RWPE2 (cell line): ENCODE measurements at regions not wholly inside any gene's neighbourhood (a gene's known extent, or its start where the extent isn't known, plus 50 kb on each side); places are given as distances from the start of the nearest gene placed in this dataset.

Experiments used
- ATAC-seq: fragments of 200-7000 bp; cut with Tn5 transposase; 3 replicates; pipeline ENCODE4 v1.9.1; 2021; ENCODE audit warnings: low read depth
- DNase-seq: peaks from one replicate; pipeline ENCODE4 v3.0.0-alpha.2; 2020; ENCODE audit warnings: low spot score
- H3K27ac ChIP-seq: fragments of 450-650 bp; 2 replicates; pipeline ENCODE4 v1.5.1; 2017; ENCODE audit warnings: mild to moderate bottlenecking; ENCODE audit not compliant: poor library complexity, severe bottlenecking
- H3K27me3 ChIP-seq: fragments of 250-450 bp; sonication (Bioruptor Pico); 2 replicates; pipeline ENCODE4 v1.5.1; 2021; ENCODE audit warnings: mild to moderate bottlenecking, moderate library complexity; ENCODE audit not compliant: insufficient read depth, poor library complexity, severe bottlenecking
- H3K36me3 ChIP-seq: fragments of 250-450 bp; sonication (Bioruptor Pico); 2 replicates; pipeline ENCODE4 v1.5.1; 2020; ENCODE audit warnings: low read depth, mild to moderate bottlenecking, moderate library complexity
- H3K4me1 ChIP-seq: fragments of 250-450 bp; sonication (Bioruptor Pico); 2 replicates; pipeline ENCODE4 v1.5.1; 2021; ENCODE audit warnings: mild to moderate bottlenecking, moderate library complexity; ENCODE audit not compliant: insufficient read depth, poor library complexity, severe bottlenecking
- H3K4me3 ChIP-seq: fragments of 250-450 bp; sonication (Bioruptor Pico); 2 replicates; pipeline ENCODE4 v1.5.1; 2021; ENCODE audit warnings: mild to moderate bottlenecking, moderate library complexity; ENCODE audit not compliant: severe bottlenecking
- H3K9me3 ChIP-seq: fragments of 250-450 bp; sonication (Bioruptor Pico); 2 replicates; pipeline ENCODE4 v1.5.1; 2021; ENCODE audit warnings: mild to moderate bottlenecking, moderate library complexity; ENCODE audit not compliant: severe bottlenecking
- TF ChIP-seq, protein P1 (sequence below): fragments of 450-650 bp; IDR thresholded peaks from one replicate; pipeline ENCODE4 v1.5.1; 2017; ENCODE audit warnings: mild to moderate bottlenecking, moderate library complexity; ENCODE audit not compliant: poor library complexity, severe bottlenecking

- no peaks in the 10 kb centered on the region for H3K27me3 ChIP-seq
- TF ChIP-seq, protein P1, sequence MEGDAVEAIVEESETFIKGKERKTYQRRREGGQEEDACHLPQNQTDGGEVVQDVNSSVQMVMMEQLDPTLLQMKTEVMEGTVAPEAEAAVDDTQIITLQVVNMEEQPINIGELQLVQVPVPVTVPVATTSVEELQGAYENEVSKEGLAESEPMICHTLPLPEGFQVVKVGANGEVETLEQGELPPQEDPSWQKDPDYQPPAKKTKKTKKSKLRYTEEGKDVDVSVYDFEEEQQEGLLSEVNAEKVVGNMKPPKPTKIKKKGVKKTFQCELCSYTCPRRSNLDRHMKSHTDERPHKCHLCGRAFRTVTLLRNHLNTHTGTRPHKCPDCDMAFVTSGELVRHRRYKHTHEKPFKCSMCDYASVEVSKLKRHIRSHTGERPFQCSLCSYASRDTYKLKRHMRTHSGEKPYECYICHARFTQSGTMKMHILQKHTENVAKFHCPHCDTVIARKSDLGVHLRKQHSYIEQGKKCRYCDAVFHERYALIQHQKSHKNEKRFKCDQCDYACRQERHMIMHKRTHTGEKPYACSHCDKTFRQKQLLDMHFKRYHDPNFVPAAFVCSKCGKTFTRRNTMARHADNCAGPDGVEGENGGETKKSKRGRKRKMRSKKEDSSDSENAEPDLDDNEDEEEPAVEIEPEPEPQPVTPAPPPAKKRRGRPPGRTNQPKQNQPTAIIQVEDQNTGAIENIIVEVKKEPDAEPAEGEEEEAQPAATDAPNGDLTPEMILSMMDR = no peak
- DNase-seq = no peak
Measured at GRCh38 chr1:4599521-4599920, 54.9 kb upstream of the AJAP1 start.

DNA sequence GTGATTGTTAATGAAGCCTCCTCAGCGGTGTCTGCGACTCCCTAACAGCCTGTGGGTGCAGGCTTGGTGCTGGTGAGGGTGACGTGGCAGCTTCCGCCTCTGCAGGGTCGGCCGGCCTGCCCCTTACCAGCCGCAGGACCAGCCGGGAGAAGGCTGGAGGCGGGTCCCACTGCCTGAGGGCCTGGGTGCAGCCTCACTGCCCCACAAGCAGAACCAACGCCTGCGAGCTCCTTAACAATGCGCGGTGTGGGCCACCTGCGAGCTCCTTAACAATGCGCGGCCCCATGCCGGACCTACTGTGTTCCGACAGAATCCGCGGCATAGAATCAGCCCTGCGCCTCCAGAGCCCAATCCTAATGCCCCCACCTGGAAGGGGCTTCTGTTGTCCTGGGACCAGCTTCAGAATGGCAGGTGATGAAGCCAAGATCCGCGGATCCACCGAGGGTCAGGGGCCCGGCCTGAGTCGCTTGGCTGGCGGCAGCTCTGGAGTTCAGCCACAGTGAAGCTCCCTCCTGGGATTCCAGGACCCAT is 54.4 kb upstream of the AJAP1 start:
- no peak for ATAC-seq
- no peak for DNase-seq
- no peak overlapping the region for H3K4me3 ChIP-seq
- no peaks in the 10 kb centered on the region for H3K27me3 ChIP-seq
- peaks cover 7% of the 10 kb centered on the region for H3K4me1 ChIP-seq
- H3K9me3 ChIP-seq = no peaks in the 10 kb centered on the region
- TF ChIP-seq, protein P1 = no peak
- no peaks in the 10 kb centered on the region for H3K36me3 ChIP-seq
- H3K27ac ChIP-seq = no peak overlapping the region

More at GRCh38 chr1:4599521-4599920, 54.9 kb upstream of the AJAP1 start:
- Histone ChIP-seq H3K36me3 (no peaks in the 10 kb centered on the region), H3K27ac (no peak overlapping the region), H3K4me1 (peaks cover 7% of the 10 kb centered on the region), H3K4me3 (no peak overlapping the region), H3K9me3 (no peaks in the 10 kb centered on the region)
- no peak for ATAC-seq

GRCh38 chr1:4600615-4601460 is 53.6 kb upstream of the AJAP1 start:
- DNase-seq (no peak), ATAC-seq (no peak)
- H3K27ac ChIP-seq = no peak overlapping the region
- no peaks in the 10 kb centered on the region for H3K36me3 ChIP-seq
- no peak overlapping the region for H3K4me3 ChIP-seq
- TF ChIP-seq, protein P1 = no peak
- no peaks in the 10 kb centered on the region for H3K27me3 ChIP-seq
- H3K4me1 ChIP-seq = peaks cover 7% of the 10 kb centered on the region
- no peaks in the 10 kb centered on the region for H3K9me3 ChIP-seq

DNA sequence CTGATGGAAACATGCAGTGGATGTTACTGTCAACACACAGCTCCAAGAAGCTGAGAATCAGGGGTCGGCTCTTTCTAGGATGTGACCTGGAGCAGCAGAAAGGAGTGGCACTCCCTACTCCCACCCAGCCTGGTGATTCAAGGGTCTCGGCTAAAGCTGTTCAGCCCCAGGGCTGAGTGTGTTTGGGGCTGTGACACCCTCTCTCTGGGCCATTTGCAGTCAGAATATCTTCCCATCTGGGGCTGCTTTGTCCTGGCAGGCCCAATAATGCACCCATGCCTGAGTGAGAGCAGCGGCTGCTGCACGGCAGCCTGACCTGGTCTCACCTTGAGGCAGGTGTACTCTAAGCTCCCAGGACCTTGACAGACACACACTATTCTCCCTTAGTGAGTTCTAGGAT is 52.5 kb upstream of the AJAP1 start:
- ATAC-seq (no peak), DNase-seq (no peak)
- Histone ChIP-seq H3K27ac (no peak overlapping the region), H3K4me1 (peaks cover 7% of the 10 kb centered on the region), H3K36me3 (no peaks in the 10 kb centered on the region), H3K27me3 (no peaks in the 10 kb centered on the region), H3K9me3 (no peaks in the 10 kb centered on the region), H3K4me3 (no peak overlapping the region)
- TF ChIP-seq, protein P1 = no peak
